A549 (cell line): ENCODE measurements at regions not wholly inside any gene's neighbourhood (a gene's known extent, or its start where the extent isn't known, plus 50 kb on each side); places are given as distances from the start of the nearest gene placed in this dataset.
"Not testable (repeated sequence)": the region's sequence is repeated elsewhere in the genome, so short reads cannot be mapped to it uniquely, and the experiment has no call there.

Experiments used
- ATAC-seq, 2 experiments: fragments of 200-7000 bp in 1 of 2; fragments of >200 bp in 1 of 2; cut with Nextera tagmentation in 1 of 2; cut with Tn5 transposase in 1 of 2; 3 replicates each; pipeline versions ENCODE4 v1.8.0 to v1.9.1; 2018 to 2020; ENCODE audit warnings: mild to moderate bottlenecking in 1 of 2, moderate library complexity in 1 of 2
- CTCF ChIA-PET: fragments of 300-600 bp; sonication (Branson Sonifier 250); formaldehyde crosslinking; extraction: SDS; loops from one replicate; lab custom pipeline; 2021; ENCODE audit warnings: antibody characterized with exemption, inconsistent platforms; lab: Yijun Ruan, JAX
- POLR2A ChIA-PET: fragments of 350-600 bp; formaldehyde crosslinking; extraction: SDS; loops from one replicate; lab custom pipeline; 2021; ENCODE audit warnings: antibody characterized with exemption, inconsistent platforms; lab: Yijun Ruan, JAX
- DNase-seq, 2 experiments: peaks; one replicate each; pipeline versions ENCODE4 v3.0.0 to v3.0.0-alpha.2; 2011 to 2016; ENCODE audit warnings: low read depth in 1 of 2, low spot score in 1 of 2
- FAIRE-seq: peaks from 2 replicates; lab custom pipeline; 2011; peaks lifted over from hg19 to GRCh38; lab: Jason Lieb, UNC
- H3K27ac ChIP-seq, 2 experiments: fragments of >200 bp; sonication (Bioruptor Twin); formaldehyde crosslinking; 3 replicates each; pipeline ENCODE4 v1.5.1; 2016 to 2017
- H3K4me1 ChIP-seq: fragments of >200 bp; sonication (Bioruptor Twin); formaldehyde crosslinking; 3 replicates; pipeline ENCODE4 v1.6.1; 2016
- H3K4me2 ChIP-seq: fragments of >200 bp; sonication (Bioruptor Twin); formaldehyde crosslinking; 3 replicates; pipeline ENCODE4 v1.6.1; 2016
- H3K4me3 ChIP-seq: fragments of >200 bp; sonication (Bioruptor Twin); formaldehyde crosslinking; 3 replicates; pipeline ENCODE4 v1.5.1; 2016
- H3K9me3 ChIP-seq: fragments of >200 bp; sonication (Bioruptor Twin); formaldehyde crosslinking; 3 replicates; pipeline ENCODE4 v1.6.1; 2016
- ATOH8 ChIP-seq: fragments of 250-450 bp; sonication (Bioruptor Pico); IDR thresholded peaks from 2 replicates; pipeline ENCODE4 v1.5.0; 2020; ENCODE audit warnings: low read depth, mild to moderate bottlenecking, moderate library complexity
- BCL3 ChIP-seq: fragments of >200 bp; sonication (Bioruptor Twin); formaldehyde crosslinking; IDR thresholded peaks from 3 replicates; pipeline ENCODE4 v1.6.1; 2016
- FOXS1 ChIP-seq: fragments of 250-450 bp; sonication (Bioruptor Pico); IDR thresholded peaks from 2 replicates; pipeline ENCODE4 v1.5.0; 2020; ENCODE audit warnings: mild to moderate bottlenecking, moderate library complexity
- HMGXB4 ChIP-seq: fragments of 250-450 bp; sonication (Bioruptor Pico); IDR thresholded peaks from 2 replicates; pipeline ENCODE4 v1.5.0; 2021; ENCODE audit warnings: mild to moderate bottlenecking, moderate library complexity, borderline replicate concordance
- NFE2L2 ChIP-seq: fragments of 150-350 bp; conservative IDR thresholded peaks from 2 replicates; pipeline ENCODE4 v1.6.1; 2014; ENCODE audit warnings: low read length
- POLR2A ChIP-seq: IDR thresholded peaks from 2 replicates; pipeline ENCODE4 v1.6.1; 2012; ENCODE audit warnings: mild to moderate bottlenecking, low read length
- TP53 ChIP-seq: fragments of 250-450 bp; sonication (Bioruptor Pico); IDR thresholded peaks from 2 replicates; pipeline ENCODE4 v1.5.0; 2021; ENCODE audit warnings: mild to moderate bottlenecking, moderate library complexity
- ZC3H11A ChIP-seq: fragments of 450-650 bp; IDR thresholded peaks from 2 replicates; pipeline ENCODE4 v1.6.1; 2014; ENCODE audit warnings: antibody characterized with exemption, mild to moderate bottlenecking
- WGBS: methylation state at CpG from one replicate; pipeline ENCODE4 v1.1.6; 2017; ENCODE audit errors: missing lambda C conversion rate; 5-methylcytosine and 5-hydroxymethylcytosine counted together
- TF ChIP-seq, protein P1 (sequence below): fragments of 200-600 bp; sonication (generic); IDR thresholded peaks from 2 replicates; pipeline ENCODE4 v1.6.1; 2016; ENCODE audit warnings: antibody characterized with exemption, mild to moderate bottlenecking, moderate library complexity

DNA sequence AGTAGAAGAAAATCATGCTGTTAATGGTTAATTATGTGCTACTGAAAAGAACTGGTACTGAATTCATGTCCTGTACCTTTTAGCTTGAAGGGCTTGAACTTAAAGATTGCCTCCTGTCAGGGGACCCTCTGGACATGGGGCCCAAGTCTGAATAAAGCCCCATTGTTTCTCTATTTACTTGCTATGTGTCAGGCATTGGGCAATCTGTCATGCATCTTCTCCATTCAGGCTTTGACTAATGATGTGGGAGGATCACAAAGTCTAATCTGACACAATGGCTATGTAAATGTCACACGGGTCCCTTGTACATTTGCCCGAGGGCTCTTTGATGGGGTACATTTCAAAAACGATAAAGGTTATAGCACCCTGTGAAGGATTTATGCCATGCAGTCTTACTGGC, 64.0 kb upstream of the TUSC1 start:
- TF ChIP-seq HMGXB4 (CRISPR knock-in tag) (no peak), FOXS1 (CRISPR knock-in tag) (no peak)
- TF ChIP-seq, all 56 proteins: peak for 0
- no peak overlapping the region for H3K27ac ChIP-seq
- DNase-seq, result peak in 1 of 2 experiments; percentile 4
- POLR2A ChIA-PET, result no interaction called here
- CTCF ChIA-PET, result no interaction called here
- no peaks in the 10 kb centered on the region for H3K9me3 ChIP-seq
- no peaks in the 10 kb centered on the region for H3K4me1 ChIP-seq
- H3K4me3 ChIP-seq, result no peak overlapping the region
- H3K4me2 ChIP-seq, result no peak overlapping the region
- WGBS, result 5% methylated on average over 3 of the region's 3 CpGs
- FAIRE-seq, result no peak
- no peak for ATAC-seq

DNA sequence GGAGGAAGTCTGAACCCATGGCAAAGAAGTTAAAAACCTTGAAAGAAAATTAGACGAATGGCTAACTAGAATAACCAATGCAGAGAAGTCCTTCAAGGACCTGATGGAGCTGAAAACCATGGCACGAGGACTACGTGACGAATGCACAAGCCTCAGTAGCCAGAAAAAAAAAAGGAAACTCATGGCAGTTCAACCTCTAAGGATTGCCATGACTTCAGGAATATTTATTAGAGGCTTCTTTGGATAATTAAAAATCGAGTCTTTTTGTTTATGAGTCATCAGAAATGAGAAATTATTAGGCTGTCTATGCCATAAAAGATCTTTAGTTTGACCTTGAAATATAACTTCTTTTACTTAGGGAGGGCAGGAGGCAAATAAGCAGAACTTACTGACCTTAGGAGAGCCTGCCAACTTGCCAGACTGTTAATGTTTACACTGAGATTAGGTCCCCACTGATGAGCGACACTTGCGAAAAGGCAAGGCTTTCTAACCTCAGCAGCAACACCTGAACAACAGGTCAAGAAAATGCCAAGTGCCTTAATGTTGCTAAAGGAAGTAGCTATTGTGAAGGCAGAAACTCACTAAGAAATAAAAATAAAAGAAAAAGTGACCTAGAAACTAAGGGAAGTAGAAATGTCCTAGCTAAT, 55.2 kb upstream of the TUSC1 start:
- no peak for FAIRE-seq
- no peak overlapping the region for H3K4me2 ChIP-seq
- TF ChIP-seq NFE2L2, result no peak
- TF ChIP-seq ATOH8, result no peak
- TF ChIP-seq, protein P1, sequence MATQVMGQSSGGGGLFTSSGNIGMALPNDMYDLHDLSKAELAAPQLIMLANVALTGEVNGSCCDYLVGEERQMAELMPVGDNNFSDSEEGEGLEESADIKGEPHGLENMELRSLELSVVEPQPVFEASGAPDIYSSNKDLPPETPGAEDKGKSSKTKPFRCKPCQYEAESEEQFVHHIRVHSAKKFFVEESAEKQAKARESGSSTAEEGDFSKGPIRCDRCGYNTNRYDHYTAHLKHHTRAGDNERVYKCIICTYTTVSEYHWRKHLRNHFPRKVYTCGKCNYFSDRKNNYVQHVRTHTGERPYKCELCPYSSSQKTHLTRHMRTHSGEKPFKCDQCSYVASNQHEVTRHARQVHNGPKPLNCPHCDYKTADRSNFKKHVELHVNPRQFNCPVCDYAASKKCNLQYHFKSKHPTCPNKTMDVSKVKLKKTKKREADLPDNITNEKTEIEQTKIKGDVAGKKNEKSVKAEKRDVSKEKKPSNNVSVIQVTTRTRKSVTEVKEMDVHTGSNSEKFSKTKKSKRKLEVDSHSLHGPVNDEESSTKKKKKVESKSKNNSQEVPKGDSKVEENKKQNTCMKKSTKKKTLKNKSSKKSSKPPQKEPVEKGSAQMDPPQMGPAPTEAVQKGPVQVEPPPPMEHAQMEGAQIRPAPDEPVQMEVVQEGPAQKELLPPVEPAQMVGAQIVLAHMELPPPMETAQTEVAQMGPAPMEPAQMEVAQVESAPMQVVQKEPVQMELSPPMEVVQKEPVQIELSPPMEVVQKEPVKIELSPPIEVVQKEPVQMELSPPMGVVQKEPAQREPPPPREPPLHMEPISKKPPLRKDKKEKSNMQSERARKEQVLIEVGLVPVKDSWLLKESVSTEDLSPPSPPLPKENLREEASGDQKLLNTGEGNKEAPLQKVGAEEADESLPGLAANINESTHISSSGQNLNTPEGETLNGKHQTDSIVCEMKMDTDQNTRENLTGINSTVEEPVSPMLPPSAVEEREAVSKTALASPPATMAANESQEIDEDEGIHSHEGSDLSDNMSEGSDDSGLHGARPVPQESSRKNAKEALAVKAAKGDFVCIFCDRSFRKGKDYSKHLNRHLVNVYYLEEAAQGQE, result no peak
- TF ChIP-seq FOXS1 (CRISPR knock-in tag), result no peak
- TF ChIP-seq ZC3H11A, result no peak
- no peak for TF ChIP-seq BCL3
- no peak for TF ChIP-seq POLR2A
- no peak for TF ChIP-seq TP53
- TF ChIP-seq, all 56 proteins: peak for 0
- Histone ChIP-seq H3K4me3 (no peak overlapping the region), H3K9me3 (no peaks in the 10 kb centered on the region), H3K4me1 (no peaks in the 10 kb centered on the region), H3K27ac (no peak overlapping the region)
- CTCF ChIA-PET, result interaction anchor here (1.5 kb wide), 1 partner anchor 9 kb away, joined by 3 read pairs; no protein-coding TSS in a partner anchor
- no peak for ATAC-seq
- POLR2A ChIA-PET, result no interaction called here
- 28% methylated on average over 7 of the region's 7 CpGs for WGBS
- no peak for DNase-seq

GRCh38 chr9:25731895-25732794, 53.9 kb upstream of the TUSC1 start:
- H3K4me2 ChIP-seq, FAIRE-seq, H3K27ac ChIP-seq, H3K9me3 ChIP-seq, H3K4me1 ChIP-seq, H3K4me3 ChIP-seq, DNase-seq, ATAC-seq, POLR2A ChIA-PET: not testable (repeated sequence)
- CTCF ChIA-PET, result interaction anchor here (1.2 to 1.5 kb wide), 3 partner anchors 8 to 107 kb away, joined by 3 read pairs; no protein-coding TSS in a partner anchor
- WGBS, result 49% methylated on average over 15 of the region's 19 CpGs
